Stimulated activated effector memory CD8-positive, alpha-beta T cell treated with anti-CD3 and anti-CD28 coated beads, Interleukin-12 subunit alpha, Interleukin-12 subunit beta, amount 100 ng/mL, for 72 hours (primary cell): ENCODE measurements at regions not wholly inside any gene's neighbourhood (a gene's known extent, or its start where the extent isn't known, plus 50 kb on each side); places are given as distances from the start of the nearest gene placed in this dataset.
"Not testable (repeated sequence)": the region's sequence is repeated elsewhere in the genome, so short reads cannot be mapped to it uniquely, and the experiment has no call there.

Experiments used
- ATAC-seq: fragments of 150-1000 bp; cut with Tn5 transposase; 2 replicates; pipeline ENCODE4 v1.10.0; 2021
- DNase-seq, 2 donors: peaks; one replicate each; pipeline ENCODE4 v3.0.0; 2021 to 2022; ENCODE audit warnings: low spot score in 2 of 2
- H3K27ac Mint-ChIP-seq: one replicate; pipeline ENCODE4 v1.8.0; 2022; ENCODE audit warnings: mild to moderate bottlenecking, mixed read lengths
- H3K36me3 Mint-ChIP-seq: one replicate; pipeline ENCODE4 v1.8.0; 2022; ENCODE audit warnings: mild to moderate bottlenecking, mixed read lengths
- H3K4me1 Mint-ChIP-seq: one replicate; pipeline ENCODE4 v1.8.0; 2022; ENCODE audit warnings: mixed read lengths
- H3K4me3 Mint-ChIP-seq: one replicate; pipeline ENCODE4 v1.8.0; 2022; ENCODE audit warnings: mild to moderate bottlenecking, mixed read lengths
- H3K9me3 Mint-ChIP-seq: one replicate; pipeline ENCODE4 v1.8.0; 2022; ENCODE audit warnings: mixed read lengths

DNA sequence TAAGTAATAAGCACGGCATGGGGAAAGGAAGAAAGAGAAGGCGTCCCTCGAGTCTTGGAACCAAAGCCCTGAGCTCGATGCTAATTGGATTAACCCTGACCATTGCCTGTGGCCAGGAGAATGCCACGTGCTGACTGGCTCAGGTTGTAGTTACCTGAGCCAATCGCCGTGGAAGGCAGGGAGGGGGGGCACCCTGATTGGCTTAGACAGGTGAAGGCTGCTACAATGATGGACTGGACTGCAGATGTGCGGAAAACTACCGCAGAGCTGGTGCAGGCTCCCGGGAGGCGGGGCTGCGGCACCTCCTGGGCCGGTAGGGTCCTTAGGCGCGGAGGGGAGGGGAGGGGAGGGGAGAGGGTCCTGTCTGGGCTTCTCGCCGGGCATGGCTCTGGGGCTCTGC is 121.3 kb downstream of the TFAP2C start:
- ATAC-seq: peak; percentile 11
- Mint-ChIP-seq H3K4me1 (no peaks in the 10 kb centered on the region), H3K4me3 (no peak overlapping the region), H3K9me3 (peaks cover 2% of the 10 kb centered on the region), H3K27ac (no peak overlapping the region), H3K36me3 (no peaks in the 10 kb centered on the region)
- no peak for DNase-seq

GRCh38 chr20:56752274-56752673 is 123.2 kb downstream of the TFAP2C start:
- Mint-ChIP-seq H3K4me3 (no peak overlapping the region), H3K4me1 (no peaks in the 10 kb centered on the region), H3K36me3 (no peaks in the 10 kb centered on the region), H3K9me3 (peaks cover 2% of the 10 kb centered on the region), H3K27ac (no peak overlapping the region)
- ATAC-seq (no peak), DNase-seq (no peak)

DNA sequence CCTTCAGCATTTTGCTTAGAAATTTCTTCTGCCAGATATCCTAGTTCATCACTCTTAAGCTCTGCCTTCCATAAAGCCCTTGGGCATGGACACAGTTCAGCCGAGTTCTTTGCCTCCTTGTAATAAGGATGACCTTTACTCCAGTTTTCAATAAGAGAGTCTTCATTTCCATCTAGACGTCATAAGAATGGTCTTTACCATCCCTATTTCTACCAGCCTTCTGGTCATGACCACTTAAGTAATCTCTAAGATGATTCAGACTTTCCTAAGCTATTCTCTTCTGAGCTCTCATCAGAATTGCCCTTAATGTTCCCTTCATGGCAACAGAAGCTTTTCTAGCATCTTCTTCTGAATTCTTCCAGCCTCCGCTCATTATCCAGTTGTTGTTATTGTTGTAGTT is 126.1 kb downstream of the TFAP2C start:
- Mint-ChIP-seq H3K4me3 (no peak overlapping the region), H3K9me3 (peaks cover 4% of the 10 kb centered on the region), H3K27ac (no peak overlapping the region), H3K36me3 (no peaks in the 10 kb centered on the region), H3K4me1 (no peaks in the 10 kb centered on the region)
- DNase-seq (no peak), ATAC-seq (no peak)

GRCh38 chr20:56756658-56757057 is 127.6 kb downstream of the TFAP2C start:
- not testable (repeated sequence) for ATAC-seq, DNase-seq, H3K4me1 Mint-ChIP-seq, H3K27ac Mint-ChIP-seq, H3K9me3 Mint-ChIP-seq, H3K36me3 Mint-ChIP-seq, H3K4me3 Mint-ChIP-seq

DNA sequence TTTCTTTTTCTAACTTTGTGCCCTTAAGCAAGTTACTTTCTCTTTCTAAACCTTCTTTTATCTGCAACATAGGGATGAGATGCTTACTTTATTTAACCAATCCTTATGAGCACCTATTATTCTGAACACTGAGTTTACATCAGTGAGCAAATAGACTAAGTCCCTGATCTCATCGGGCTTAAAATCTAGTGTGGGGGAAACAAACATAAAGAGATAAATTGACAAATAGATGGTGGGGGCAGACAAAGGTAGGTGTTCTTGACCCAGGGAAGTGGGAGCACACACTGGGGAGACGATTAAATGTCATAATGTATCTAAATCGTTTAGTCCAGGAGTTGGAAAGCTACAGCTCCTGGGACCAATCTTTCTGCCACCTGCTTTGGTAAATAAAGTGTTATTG is 129.6 kb downstream of the TFAP2C start:
- H3K9me3 Mint-ChIP-seq: peaks cover 6% of the 10 kb centered on the region
- H3K36me3 Mint-ChIP-seq: no peaks in the 10 kb centered on the region
- H3K27ac Mint-ChIP-seq: no peak overlapping the region
- ATAC-seq: no peak
- no peaks in the 10 kb centered on the region for H3K4me1 Mint-ChIP-seq
- no peak overlapping the region for H3K4me3 Mint-ChIP-seq
- no peak for DNase-seq

DNA sequence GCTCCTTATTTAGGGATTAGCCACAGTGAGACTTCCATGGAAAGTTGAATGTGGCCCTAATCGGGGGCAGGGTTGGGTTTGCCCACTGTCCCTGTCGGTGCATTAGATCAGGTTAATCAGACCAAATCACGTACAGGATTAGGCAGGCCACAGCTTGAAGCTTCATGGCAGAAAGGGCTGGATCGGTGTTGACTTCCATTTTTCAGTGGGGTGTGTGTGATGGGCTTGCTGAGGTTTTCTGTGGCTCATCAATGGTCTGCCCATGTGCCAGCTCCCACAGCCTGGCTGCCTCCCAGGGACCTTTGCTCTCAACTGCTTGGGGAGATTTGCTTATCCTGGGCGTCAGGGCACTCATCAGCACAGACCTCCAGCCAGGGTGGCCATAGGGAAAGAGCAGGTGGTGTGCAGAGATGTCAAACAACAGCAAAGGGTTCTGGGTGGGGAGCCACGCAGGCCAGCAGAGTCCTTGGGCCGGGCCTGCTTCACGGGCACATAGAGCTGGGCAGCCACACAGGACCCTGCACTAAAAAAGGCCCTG is 130.7 kb downstream of the TFAP2C start:
- Mint-ChIP-seq H3K27ac (no peak overlapping the region), H3K9me3 (peaks cover 6% of the 10 kb centered on the region), H3K4me1 (no peaks in the 10 kb centered on the region), H3K4me3 (no peak overlapping the region), H3K36me3 (no peaks in the 10 kb centered on the region)
- ATAC-seq (no peak), DNase-seq (no peak)

- H3K4me3 Mint-ChIP-seq: no peak overlapping the region
- peaks cover 6% of the 10 kb centered on the region for H3K9me3 Mint-ChIP-seq
- ATAC-seq (no peak), DNase-seq (no peak)
- no peaks in the 10 kb centered on the region for H3K36me3 Mint-ChIP-seq
- no peak overlapping the region for H3K27ac Mint-ChIP-seq
- H3K4me1 Mint-ChIP-seq: no peaks in the 10 kb centered on the region
Measured at GRCh38 chr20:56760610-56761009, 131.5 kb downstream of the TFAP2C start.

- H3K9me3 Mint-ChIP-seq: peaks cover 6% of the 10 kb centered on the region
- no peaks in the 10 kb centered on the region for H3K36me3 Mint-ChIP-seq
- H3K27ac Mint-ChIP-seq: no peak overlapping the region
- ATAC-seq (no peak), DNase-seq (no peak)
- H3K4me3 Mint-ChIP-seq: no peak overlapping the region
- no peaks in the 10 kb centered on the region for H3K4me1 Mint-ChIP-seq
Measured at GRCh38 chr20:56761393-56761792, 132.3 kb downstream of the TFAP2C start.

GRCh38 chr20:56762401-56762800 is 133.3 kb downstream of the TFAP2C start:
- H3K4me1 Mint-ChIP-seq: no peaks in the 10 kb centered on the region
- H3K9me3 Mint-ChIP-seq: peaks cover 5% of the 10 kb centered on the region

GRCh38 chr20:56762829-56763228 is 133.7 kb downstream of the TFAP2C start:
- ATAC-seq: no peak
- Mint-ChIP-seq H3K4me1 (no peaks in the 10 kb centered on the region), H3K9me3 (peaks cover 3% of the 10 kb centered on the region), H3K4me3 (no peak overlapping the region), H3K36me3 (no peaks in the 10 kb centered on the region), H3K27ac (no peak overlapping the region)
- no peak for DNase-seq

More at GRCh38 chr20:56762401-56762800, 133.3 kb downstream of the TFAP2C start:
- Mint-ChIP-seq H3K36me3 (no peaks in the 10 kb centered on the region), H3K4me3 (no peak overlapping the region), H3K27ac (no peak overlapping the region)
- DNase-seq: no peak
- no peak for ATAC-seq

- Mint-ChIP-seq H3K27ac (no peak overlapping the region), H3K9me3 (peaks cover 3% of the 10 kb centered on the region), H3K4me1 (no peaks in the 10 kb centered on the region), H3K36me3 (no peaks in the 10 kb centered on the region), H3K4me3 (no peak overlapping the region)
- DNase-seq (no peak), ATAC-seq (no peak)
Measured at GRCh38 chr20:56764671-56765070, 135.6 kb downstream of the TFAP2C start.

GRCh38 chr20:56765172-56766073 is 136.3 kb downstream of the TFAP2C start:
- H3K36me3 Mint-ChIP-seq: no peaks in the 10 kb centered on the region
- no peak overlapping the region for H3K27ac Mint-ChIP-seq
- no peak for DNase-seq
- H3K4me3 Mint-ChIP-seq: no peak overlapping the region
- H3K4me1 Mint-ChIP-seq: no peaks in the 10 kb centered on the region
- no peak for ATAC-seq
- peaks cover 3% of the 10 kb centered on the region for H3K9me3 Mint-ChIP-seq

- H3K9me3 Mint-ChIP-seq: peaks cover 3% of the 10 kb centered on the region
- H3K4me1 Mint-ChIP-seq: no peaks in the 10 kb centered on the region
- H3K27ac Mint-ChIP-seq: no peak overlapping the region
- H3K4me3 Mint-ChIP-seq: no peak overlapping the region
- no peaks in the 10 kb centered on the region for H3K36me3 Mint-ChIP-seq
- no peak for DNase-seq
- no peak for ATAC-seq
Measured at GRCh38 chr20:56766528-56766927, 137.4 kb downstream of the TFAP2C start.

- no peaks in the 10 kb centered on the region for H3K4me1 Mint-ChIP-seq
- no peak for ATAC-seq
- no peaks in the 10 kb centered on the region for H3K9me3 Mint-ChIP-seq
- no peaks in the 10 kb centered on the region for H3K36me3 Mint-ChIP-seq
- H3K4me3 Mint-ChIP-seq: no peak overlapping the region
- no peak for DNase-seq
- no peak overlapping the region for H3K27ac Mint-ChIP-seq
Measured at GRCh38 chr20:56769921-56770600, 141.0 kb downstream of the TFAP2C start.

DNA sequence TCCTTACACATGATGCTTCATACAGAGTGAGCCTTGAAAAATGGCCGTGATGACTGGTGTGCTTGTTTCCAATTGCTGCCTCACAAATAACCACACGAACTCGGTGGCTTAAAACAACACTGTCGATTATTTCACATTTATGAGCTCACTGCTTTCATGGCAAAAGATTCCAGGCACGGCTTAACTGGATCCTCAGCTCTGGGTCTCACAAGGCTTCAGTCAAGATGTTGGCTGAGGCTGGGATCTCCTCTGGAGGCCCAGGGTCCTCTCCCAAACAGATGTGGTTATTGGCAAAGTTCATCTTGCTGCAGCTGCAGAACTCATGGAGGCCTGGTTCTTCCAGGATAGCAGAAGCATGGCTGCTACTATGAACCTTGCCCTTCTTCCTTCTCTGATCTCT is 144.6 kb downstream of the TFAP2C start:
- H3K27ac Mint-ChIP-seq: no peak overlapping the region
- no peaks in the 10 kb centered on the region for H3K36me3 Mint-ChIP-seq
- DNase-seq (no peak), ATAC-seq (no peak)
- H3K9me3 Mint-ChIP-seq: no peaks in the 10 kb centered on the region
- H3K4me1 Mint-ChIP-seq: no peaks in the 10 kb centered on the region
- H3K4me3 Mint-ChIP-seq: no peak overlapping the region

DNA sequence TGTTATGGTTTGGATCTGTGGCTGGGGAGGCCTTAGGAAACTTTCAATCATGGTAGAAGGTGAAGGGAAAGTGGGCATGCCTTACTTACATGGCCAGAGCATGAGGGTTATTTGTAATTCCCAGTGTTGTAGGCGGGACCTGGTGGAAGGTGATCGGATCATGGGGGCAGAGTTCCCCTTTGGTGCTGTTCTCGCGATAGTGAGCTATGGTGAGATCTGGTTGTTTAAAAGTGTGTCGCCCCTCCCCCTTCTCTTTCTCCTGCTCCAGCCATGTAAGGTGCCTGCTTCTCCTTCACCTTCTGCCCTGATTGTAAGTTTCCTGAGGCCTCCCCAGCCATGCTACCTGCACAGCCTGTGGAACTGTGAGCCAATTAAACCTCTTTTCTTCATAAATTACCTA is 145.8 kb downstream of the TFAP2C start:
- ATAC-seq: no peak
- no peaks in the 10 kb centered on the region for H3K4me1 Mint-ChIP-seq
- no peaks in the 10 kb centered on the region for H3K36me3 Mint-ChIP-seq
- no peak for DNase-seq
- H3K9me3 Mint-ChIP-seq: no peaks in the 10 kb centered on the region
- H3K27ac Mint-ChIP-seq: no peak overlapping the region
- no peak overlapping the region for H3K4me3 Mint-ChIP-seq
